H9 (cell line): ENCODE measurements at regions not wholly inside any gene's neighbourhood (a gene's known extent, or its start where the extent isn't known, plus 50 kb on each side); places are given as distances from the start of the nearest gene placed in this dataset.

Experiments
- DNase-seq: peaks from one replicate; pipeline ENCODE4 v3.0.0-alpha.2; 2017
- H2AFZ ChIP-seq: one replicate; pipeline ENCODE4 v1.6.1; 2013; ENCODE audit warnings: mild to moderate bottlenecking, low read length, control low read depth, moderate library complexity
- H2AK5ac ChIP-seq: 2 replicates; pipeline ENCODE4 v1.6.1; 2013; ENCODE audit warnings: low read length, control low read depth, mixed read lengths; ENCODE audit not compliant: insufficient read length
- H2BK120ac ChIP-seq: one replicate; pipeline ENCODE4 v1.6.1; 2013; ENCODE audit warnings: low read depth, mild to moderate bottlenecking, low read length, control low read depth, inconsistent platforms; ENCODE audit not compliant: poor library complexity, severe bottlenecking
- H2BK12ac ChIP-seq: 2 replicates; pipeline ENCODE4 v1.6.1; 2013; ENCODE audit warnings: low read length, control low read depth, mixed read lengths, low read depth; ENCODE audit not compliant: insufficient read length
- H2BK15ac ChIP-seq: 2 replicates; pipeline ENCODE4 v1.6.1; 2013; ENCODE audit warnings: low read depth, low read length, control low read depth
- H2BK20ac ChIP-seq: one replicate; pipeline ENCODE4 v1.6.1; 2013; ENCODE audit warnings: low read depth, mild to moderate bottlenecking, low read length, control low read depth, inconsistent platforms; ENCODE audit not compliant: poor library complexity, severe bottlenecking
- H2BK5ac ChIP-seq: 2 replicates; pipeline ENCODE4 v1.6.1; 2013; ENCODE audit warnings: low read length, control low read depth, mixed read lengths; ENCODE audit not compliant: insufficient read length
- H3K14ac ChIP-seq: 2 replicates; pipeline ENCODE4 v1.6.1; 2013; ENCODE audit warnings: low read length, control low read depth; ENCODE audit not compliant: insufficient read depth
- H3K18ac ChIP-seq: 2 replicates; pipeline ENCODE4 v1.6.1; 2013; ENCODE audit warnings: low read depth, mild to moderate bottlenecking, mixed read lengths, low read length, control low read depth; ENCODE audit not compliant: insufficient read length
- H3K23ac ChIP-seq: 2 replicates; pipeline ENCODE4 v1.6.1; 2013; ENCODE audit warnings: low read length, control low read depth, mixed read lengths, low read depth; ENCODE audit not compliant: insufficient read length
- H3K23me2 ChIP-seq: 2 replicates; pipeline ENCODE4 v1.6.1; 2013; ENCODE audit warnings: low read depth, mild to moderate bottlenecking, mixed read lengths, low read length, control low read depth; ENCODE audit not compliant: insufficient read length, poor library complexity, severe bottlenecking
- H3K27ac ChIP-seq: 2 replicates; pipeline ENCODE4 v1.5.1; 2013; ENCODE audit warnings: low read length, control low read depth, mixed read lengths, low read depth; ENCODE audit not compliant: insufficient read length
- H3K27me3 ChIP-seq: 2 replicates; pipeline ENCODE4 v1.6.1; 2013; ENCODE audit warnings: low read length, control low read depth, inconsistent platforms; ENCODE audit not compliant: insufficient read depth
- H3K4ac ChIP-seq: 2 replicates; pipeline ENCODE4 v1.6.1; 2013; ENCODE audit warnings: low read depth, mild to moderate bottlenecking, control low read depth, inconsistent platforms, low read length, moderate library complexity
- H3K4me1 ChIP-seq: 2 replicates; pipeline ENCODE4 v1.6.1; 2013; ENCODE audit warnings: low read length, control low read depth, inconsistent platforms; ENCODE audit not compliant: insufficient read depth
- H3K4me2 ChIP-seq: 2 replicates; pipeline ENCODE4 v1.6.1; 2013; ENCODE audit warnings: low read length, control low read depth, mixed read lengths; ENCODE audit not compliant: insufficient read length, insufficient read depth
- H3K56ac ChIP-seq: 2 replicates; pipeline ENCODE4 v1.6.1; 2013; ENCODE audit warnings: low read depth, mild to moderate bottlenecking, mixed read lengths, low read length, control low read depth; ENCODE audit not compliant: insufficient read length
- H3K79me1 ChIP-seq: 2 replicates; pipeline ENCODE4 v1.6.1; 2013; ENCODE audit warnings: low read depth, mild to moderate bottlenecking, moderate library complexity, low read length, control low read depth, inconsistent platforms; ENCODE audit not compliant: insufficient read depth, poor library complexity, severe bottlenecking
- H3K79me2 ChIP-seq: 2 replicates; pipeline ENCODE4 v1.6.1; 2013; ENCODE audit warnings: low read length, control low read depth, inconsistent platforms; ENCODE audit not compliant: insufficient read depth
- H3K9ac ChIP-seq: 2 replicates; pipeline ENCODE4 v1.6.1; 2013; ENCODE audit warnings: low read length, control low read depth, mixed read lengths; ENCODE audit not compliant: insufficient read length; ENCODE audit errors: extremely low read depth
- H3K9me3 ChIP-seq: one replicate; pipeline ENCODE4 v1.6.1; 2013; ENCODE audit warnings: low read depth, low read length, inconsistent platforms; ENCODE audit not compliant: control insufficient read depth
- H3T11ph ChIP-seq: one replicate; pipeline ENCODE4 v1.6.1; 2013; ENCODE audit warnings: mild to moderate bottlenecking, low read length, control low read depth, inconsistent platforms
- H4K20me1 ChIP-seq: one replicate; pipeline ENCODE4 v1.6.1; 2013; ENCODE audit not compliant: control insufficient read depth, insufficient read length, insufficient read depth
- H4K5ac ChIP-seq: 2 replicates; pipeline ENCODE4 v1.6.1; 2013; ENCODE audit warnings: low read depth, mild to moderate bottlenecking, mixed read lengths, low read length, control low read depth; ENCODE audit not compliant: insufficient read length
- H4K8ac ChIP-seq: replicated peaks from 2 replicates; pipeline ENCODE4 v1.6.1; 2013; ENCODE audit warnings: low read length, control low read depth, mixed read lengths, low read depth; ENCODE audit not compliant: insufficient read length
- H4K91ac ChIP-seq: 2 replicates; pipeline ENCODE4 v1.6.1; 2013; ENCODE audit warnings: low read depth, mild to moderate bottlenecking, moderate library complexity, mixed read lengths, low read length, control low read depth; ENCODE audit not compliant: insufficient read length
- H3K27ac Mint-ChIP-seq, 3 experiments: 2 replicates in 2 of 3; 3 replicates in 1 of 3; pipeline ENCODE4 v1.8.0; 2020 to 2021; ENCODE audit warnings: mixed read lengths in 3 of 3, mild to moderate bottlenecking in 1 of 3, moderate library complexity in 1 of 3
- H3K27me3 Mint-ChIP-seq: 2 replicates; pipeline ENCODE4 v1.8.0; 2021; ENCODE audit warnings: low read depth, mild to moderate bottlenecking, moderate library complexity, mixed read lengths
- H3K36me3 Mint-ChIP-seq, 3 experiments: 2 replicates in 2 of 3; 3 replicates in 1 of 3; pipeline ENCODE4 v1.8.0; 2020 to 2021; ENCODE audit warnings: low read depth in 3 of 3, mixed read lengths in 3 of 3; ENCODE audit not compliant: insufficient read depth in 1 of 3
- H3K4me1 Mint-ChIP-seq, 2 experiments: 2 replicates each; pipeline ENCODE4 v1.8.0; 2020; ENCODE audit warnings: mixed read lengths in 2 of 2
- H3K4me3 Mint-ChIP-seq, 2 experiments: 2 replicates in 1 of 2; 3 replicates in 1 of 2; pipeline ENCODE4 v1.8.0; 2020 to 2021; ENCODE audit warnings: mild to moderate bottlenecking in 2 of 2, mixed read lengths in 2 of 2, moderate library complexity in 1 of 2
- H3K9me3 Mint-ChIP-seq, 2 experiments: 2 replicates in 1 of 2; 3 replicates in 1 of 2; pipeline ENCODE4 v1.8.0; 2020; ENCODE audit warnings: mild to moderate bottlenecking in 2 of 2, mixed read lengths in 2 of 2, moderate library complexity in 1 of 2
- WGBS: extraction: QIAGEN DNeasy Blood & Tissue Kit; methylation state at CpG from one replicate; pipeline ENCODE4 v1.1.7; 2013; ENCODE audit warnings: missing lambda C conversion rate, low lambda C conversion rate, mixed read lengths; ENCODE audit not compliant: insufficient read length; ENCODE audit errors: extremely low coverage; 5-methylcytosine and 5-hydroxymethylcytosine counted together
- TF ChIP-seq, protein P1 (sequence below): fragments of 200-600 bp; sonication (generic); conservative IDR thresholded peaks from 3 replicates; pipeline ENCODE4 v1.8.0; 2021; ENCODE audit warnings: antibody characterized with exemption, mild to moderate bottlenecking

- H2BK5ac ChIP-seq, result no peak overlapping the region
Observed at GRCh38 chrX:27057883-27058282, 405.3 kb downstream of the PPP4R3C start.

More at GRCh38 chrX:27057883-27058282, 405.3 kb downstream of the PPP4R3C start:
- no peaks in the 10 kb centered on the region for H3K4me1 ChIP-seq
- no peak overlapping the region for H3K56ac ChIP-seq
- no peaks in the 10 kb centered on the region for H3K79me2 ChIP-seq
- H3K14ac ChIP-seq, result no peak overlapping the region
- H3K4ac ChIP-seq, result no peak overlapping the region
- no peaks in the 10 kb centered on the region for H3K23me2 ChIP-seq
- WGBS, result no CpG with 5 or more reads among the region's 5 CpGs
- H3K27ac ChIP-seq, result peak overlapping the region; percentile 77
- peaks cover 10 to 11% of the 10 kb centered on the region in 2 experiments for H3K4me1 Mint-ChIP-seq
- peaks cover 0 to 5% (median 2%) of the 10 kb centered on the region in 3 experiments; a peak in 3 of 7 replicates for H3K36me3 Mint-ChIP-seq
- H2AK5ac ChIP-seq, result no peak overlapping the region
- H3K79me1 ChIP-seq, result no peaks in the 10 kb centered on the region
- no peak overlapping the region for H4K91ac ChIP-seq
- H3K27me3 ChIP-seq, result no peaks in the 10 kb centered on the region
- H2AFZ ChIP-seq, result no peak overlapping the region
- H2BK15ac ChIP-seq, result no peak overlapping the region
- H3K9me3 ChIP-seq, result peaks cover 8% of the 10 kb centered on the region
- H4K8ac ChIP-seq, result no peak overlapping the region
- H3T11ph ChIP-seq, result no peak overlapping the region
- no peak overlapping the region for H3K4me3 Mint-ChIP-seq
- peaks cover 54 to 55% of the 10 kb centered on the region in 2 experiments for H3K9me3 Mint-ChIP-seq
- H4K5ac ChIP-seq, result no peak overlapping the region
- no peak overlapping the region for H3K9ac ChIP-seq
- DNase-seq, result peak; percentile 83
- no peak overlapping the region for H2BK12ac ChIP-seq
- H2BK20ac ChIP-seq, result no peak overlapping the region
- no peak overlapping the region for H3K4me2 ChIP-seq
- H3K18ac ChIP-seq, result no peak overlapping the region
- TF ChIP-seq, protein P1, sequence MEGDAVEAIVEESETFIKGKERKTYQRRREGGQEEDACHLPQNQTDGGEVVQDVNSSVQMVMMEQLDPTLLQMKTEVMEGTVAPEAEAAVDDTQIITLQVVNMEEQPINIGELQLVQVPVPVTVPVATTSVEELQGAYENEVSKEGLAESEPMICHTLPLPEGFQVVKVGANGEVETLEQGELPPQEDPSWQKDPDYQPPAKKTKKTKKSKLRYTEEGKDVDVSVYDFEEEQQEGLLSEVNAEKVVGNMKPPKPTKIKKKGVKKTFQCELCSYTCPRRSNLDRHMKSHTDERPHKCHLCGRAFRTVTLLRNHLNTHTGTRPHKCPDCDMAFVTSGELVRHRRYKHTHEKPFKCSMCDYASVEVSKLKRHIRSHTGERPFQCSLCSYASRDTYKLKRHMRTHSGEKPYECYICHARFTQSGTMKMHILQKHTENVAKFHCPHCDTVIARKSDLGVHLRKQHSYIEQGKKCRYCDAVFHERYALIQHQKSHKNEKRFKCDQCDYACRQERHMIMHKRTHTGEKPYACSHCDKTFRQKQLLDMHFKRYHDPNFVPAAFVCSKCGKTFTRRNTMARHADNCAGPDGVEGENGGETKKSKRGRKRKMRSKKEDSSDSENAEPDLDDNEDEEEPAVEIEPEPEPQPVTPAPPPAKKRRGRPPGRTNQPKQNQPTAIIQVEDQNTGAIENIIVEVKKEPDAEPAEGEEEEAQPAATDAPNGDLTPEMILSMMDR, result no peak
- no peaks in the 10 kb centered on the region for H3K27me3 Mint-ChIP-seq
- peak overlapping the region; percentile 34 to 73 (median 54); a peak in 4 of 7 replicates for H3K27ac Mint-ChIP-seq
- H2BK120ac ChIP-seq, result no peak overlapping the region
- H3K23ac ChIP-seq, result no peak overlapping the region
- H4K20me1 ChIP-seq, result no peaks in the 10 kb centered on the region
